Parathyroid adenoma (tissue), 2 donors: ENCODE measurements at regions not wholly inside any gene's neighbourhood (a gene's known extent, or its start where the extent isn't known, plus 50 kb on each side); places are given as distances from the start of the nearest gene placed in this dataset.
"Not testable (repeated sequence)": the region's sequence is repeated elsewhere in the genome, so short reads cannot be mapped to it uniquely, and the experiment has no call there.

Experiments used
- H2AFZ ChIP-seq: fragments of 300-600 bp; sonication (generic); one replicate; pipeline ENCODE4 v1.7.0; 2017; ENCODE audit warnings: antibody characterized with exemption, mild to moderate bottlenecking
- H3K27ac ChIP-seq: fragments of 300-600 bp; sonication (generic); one replicate; pipeline ENCODE4 v1.7.0; 2017
- H3K27me3 ChIP-seq: fragments of 300-600 bp; sonication (generic); one replicate; pipeline ENCODE4 v1.7.0; 2017; ENCODE audit warnings: low read length; ENCODE audit not compliant: control insufficient read depth, insufficient read depth
- H3K36me3 ChIP-seq: fragments of 300-600 bp; sonication (generic); one replicate; pipeline ENCODE4 v1.7.0; 2017; ENCODE audit warnings: low read length; ENCODE audit not compliant: control insufficient read depth, insufficient read depth
- H3K4me1 ChIP-seq: fragments of 300-600 bp; sonication (generic); one replicate; pipeline ENCODE4 v1.7.0; 2017; ENCODE audit warnings: control low read depth
- H3K4me2 ChIP-seq: fragments of 300-600 bp; sonication (generic); one replicate; pipeline ENCODE4 v1.7.0; 2017; ENCODE audit warnings: low read length
- H3K4me3 ChIP-seq: fragments of 300-600 bp; sonication (generic); one replicate; pipeline ENCODE4 v1.7.0; 2017; ENCODE audit warnings: low read depth, low read length
- H3K79me2 ChIP-seq: fragments of 300-600 bp; sonication (generic); one replicate; pipeline ENCODE4 v1.7.0; 2017; ENCODE audit warnings: control low read depth
- H3K9ac ChIP-seq: fragments of 300-600 bp; sonication (generic); one replicate; pipeline ENCODE4 v1.7.0; 2017; ENCODE audit warnings: mild to moderate bottlenecking
- H3K9me3 ChIP-seq: fragments of 300-600 bp; sonication (generic); one replicate; pipeline ENCODE4 v1.7.0; 2017; ENCODE audit warnings: low read length; ENCODE audit not compliant: control insufficient read depth
- TF ChIP-seq, protein P1 (sequence below): fragments of 300-600 bp; sonication (generic); IDR thresholded peaks from one replicate; pipeline ENCODE4 v1.7.0; 2017; ENCODE audit warnings: antibody characterized with exemption, mild to moderate bottlenecking
- donor health status: primary hyperparathyroidism.

DNA sequence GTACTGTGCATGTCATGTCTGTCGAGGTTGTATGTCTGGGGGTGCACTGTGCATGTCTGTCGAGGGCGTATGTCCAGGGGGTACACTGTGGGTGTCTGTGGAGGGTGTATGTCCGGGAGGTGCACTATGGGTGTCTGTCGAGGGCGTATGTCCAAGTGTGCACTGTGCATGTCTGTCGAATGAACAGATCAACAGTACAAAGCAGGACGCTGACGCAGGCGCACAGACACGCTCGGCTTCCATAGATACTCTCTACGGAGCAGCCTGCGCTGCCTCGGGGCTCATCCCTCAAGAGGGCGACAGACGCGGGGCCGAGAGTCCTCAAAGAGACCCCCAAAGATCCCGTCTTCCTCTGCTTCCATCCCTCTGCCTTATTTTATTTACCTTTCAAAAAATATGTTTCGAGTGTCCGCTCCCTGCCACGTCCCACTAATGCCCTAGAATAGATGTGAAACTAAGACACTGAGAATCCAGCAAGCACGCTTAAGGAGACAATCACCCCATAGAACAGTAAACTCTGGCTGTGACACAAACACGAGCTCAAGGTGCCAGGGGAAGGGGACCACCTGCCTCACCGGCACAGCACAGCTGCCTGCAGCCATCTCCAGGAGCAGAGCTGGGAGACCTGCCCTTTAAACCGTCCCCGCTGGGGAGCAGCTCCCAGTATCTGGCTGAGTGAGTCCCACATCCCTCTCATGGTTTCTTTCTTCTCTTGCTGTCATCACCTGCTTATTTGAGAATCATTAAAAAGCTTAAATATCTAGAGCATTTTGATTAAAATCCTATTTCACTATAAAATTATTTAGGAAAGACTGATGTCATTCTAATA lies 250.5 kb upstream of the MYT1L start:
- Histone ChIP-seq H3K9me3 (no peaks in the 10 kb centered on the region), H3K27me3 (no peaks in the 10 kb centered on the region), H3K4me2 (no peak overlapping the region), H3K27ac (no peak overlapping the region), H3K4me1 (no peaks in the 10 kb centered on the region), H2AFZ (no peak overlapping the region), H3K4me3 (no peak overlapping the region), H3K36me3 (no peaks in the 10 kb centered on the region), H3K79me2 (no peaks in the 10 kb centered on the region), H3K9ac (no peak overlapping the region)
- TF ChIP-seq, protein P1, sequence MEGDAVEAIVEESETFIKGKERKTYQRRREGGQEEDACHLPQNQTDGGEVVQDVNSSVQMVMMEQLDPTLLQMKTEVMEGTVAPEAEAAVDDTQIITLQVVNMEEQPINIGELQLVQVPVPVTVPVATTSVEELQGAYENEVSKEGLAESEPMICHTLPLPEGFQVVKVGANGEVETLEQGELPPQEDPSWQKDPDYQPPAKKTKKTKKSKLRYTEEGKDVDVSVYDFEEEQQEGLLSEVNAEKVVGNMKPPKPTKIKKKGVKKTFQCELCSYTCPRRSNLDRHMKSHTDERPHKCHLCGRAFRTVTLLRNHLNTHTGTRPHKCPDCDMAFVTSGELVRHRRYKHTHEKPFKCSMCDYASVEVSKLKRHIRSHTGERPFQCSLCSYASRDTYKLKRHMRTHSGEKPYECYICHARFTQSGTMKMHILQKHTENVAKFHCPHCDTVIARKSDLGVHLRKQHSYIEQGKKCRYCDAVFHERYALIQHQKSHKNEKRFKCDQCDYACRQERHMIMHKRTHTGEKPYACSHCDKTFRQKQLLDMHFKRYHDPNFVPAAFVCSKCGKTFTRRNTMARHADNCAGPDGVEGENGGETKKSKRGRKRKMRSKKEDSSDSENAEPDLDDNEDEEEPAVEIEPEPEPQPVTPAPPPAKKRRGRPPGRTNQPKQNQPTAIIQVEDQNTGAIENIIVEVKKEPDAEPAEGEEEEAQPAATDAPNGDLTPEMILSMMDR, result no peak

DNA sequence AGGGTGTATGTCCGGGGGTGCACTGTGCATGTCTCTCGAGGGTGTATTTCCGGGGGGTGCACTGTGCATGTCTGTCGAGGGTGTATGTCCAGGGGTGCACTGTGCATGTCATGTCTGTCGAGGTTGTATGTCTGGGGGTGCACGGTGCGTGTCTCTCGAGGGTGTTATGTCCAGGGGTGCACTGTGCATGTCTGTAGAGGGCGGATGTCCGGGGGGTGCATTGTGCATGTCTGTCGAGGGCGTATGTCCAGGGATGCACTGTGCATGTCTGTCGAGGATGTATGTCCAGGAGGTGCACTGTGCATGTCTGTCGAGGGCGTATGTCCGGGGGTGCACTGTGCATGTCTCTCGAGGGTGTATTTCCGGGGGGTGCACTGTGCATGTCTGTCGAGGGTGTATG lies 249.8 kb upstream of the MYT1L start:
- H3K4me2 ChIP-seq, H3K27ac ChIP-seq, H3K27me3 ChIP-seq, H3K79me2 ChIP-seq, H3K4me3 ChIP-seq, H3K9ac ChIP-seq, H3K36me3 ChIP-seq, H3K4me1 ChIP-seq, H2AFZ ChIP-seq, H3K9me3 ChIP-seq: not testable (repeated sequence)

GRCh38 chr2:2580341-2580740 lies 249.3 kb upstream of the MYT1L start:
- Histone ChIP-seq H3K9ac (no peak overlapping the region), H3K4me3 (no peak overlapping the region), H3K27ac (no peak overlapping the region), H3K79me2 (no peaks in the 10 kb centered on the region), H3K36me3 (no peaks in the 10 kb centered on the region), H3K4me1 (no peaks in the 10 kb centered on the region), H3K27me3 (no peaks in the 10 kb centered on the region), H2AFZ (no peak overlapping the region), H3K4me2 (no peak overlapping the region), H3K9me3 (no peaks in the 10 kb centered on the region)
- TF ChIP-seq, protein P1, result no peak

DNA sequence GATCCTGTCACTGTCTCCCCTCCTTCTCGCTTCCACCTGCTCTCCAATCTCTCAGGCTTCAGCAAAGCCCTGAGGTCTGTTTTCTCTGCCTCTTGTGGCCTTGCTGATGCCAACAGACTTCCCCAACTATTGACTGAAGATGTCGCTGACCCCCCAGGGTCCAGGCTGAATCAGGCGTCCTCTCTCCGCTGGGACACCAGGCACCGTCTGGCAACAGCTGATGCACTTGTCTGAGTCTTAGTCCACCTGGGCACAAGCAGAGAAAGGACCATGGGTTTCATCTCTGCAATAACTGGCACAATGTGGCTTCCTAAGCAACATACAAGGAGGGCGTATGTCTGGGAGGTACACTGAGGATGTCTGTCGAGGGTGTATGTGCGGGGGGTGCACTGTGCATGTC lies 248.7 kb upstream of the MYT1L start:
- peaks cover 4% of the 10 kb centered on the region for H3K4me1 ChIP-seq
- TF ChIP-seq, protein P1, result no peak
- no peaks in the 10 kb centered on the region for H3K36me3 ChIP-seq
- no peaks in the 10 kb centered on the region for H3K9me3 ChIP-seq
- no peaks in the 10 kb centered on the region for H3K79me2 ChIP-seq
- H3K27me3 ChIP-seq, result no peaks in the 10 kb centered on the region
- no peak overlapping the region for H3K4me3 ChIP-seq
- H3K27ac ChIP-seq, result no peak overlapping the region
- no peak overlapping the region for H2AFZ ChIP-seq
- no peak overlapping the region for H3K9ac ChIP-seq
- H3K4me2 ChIP-seq, result no peak overlapping the region

DNA sequence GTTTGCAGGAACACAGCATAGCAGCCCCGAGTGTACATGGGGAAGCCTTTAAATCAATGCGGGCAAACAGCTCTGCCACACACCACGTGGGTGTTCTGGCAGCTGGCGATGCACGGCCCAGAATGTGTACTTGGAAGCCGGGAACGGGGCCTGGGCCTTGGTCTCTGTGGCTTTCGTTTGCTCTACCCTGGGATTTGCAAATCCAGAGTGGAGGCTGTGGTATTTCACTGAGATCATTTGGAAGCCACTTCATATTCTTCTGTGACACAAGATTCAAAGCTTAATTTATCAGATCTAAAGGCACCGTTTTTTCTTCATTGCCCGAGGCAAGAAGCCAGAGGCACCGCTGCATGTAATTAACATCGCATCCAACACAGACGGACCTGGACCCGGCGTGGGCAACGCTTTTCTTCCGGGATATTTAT lies 246.3 kb upstream of the MYT1L start:
- Histone ChIP-seq H3K4me3 (no peak overlapping the region), H3K27me3 (no peaks in the 10 kb centered on the region), H3K36me3 (no peaks in the 10 kb centered on the region), H3K9me3 (no peaks in the 10 kb centered on the region), H3K9ac (no peak overlapping the region), H3K4me2 (no peak overlapping the region), H3K79me2 (no peaks in the 10 kb centered on the region), H3K4me1 (peaks cover 4% of the 10 kb centered on the region), H3K27ac (no peak overlapping the region), H2AFZ (no peak overlapping the region)
- TF ChIP-seq, protein P1, result no peak
